Liver (tissue), 8 donors: ENCODE measurements at regions not wholly inside any gene's neighbourhood (a gene's known extent, or its start where the extent isn't known, plus 50 kb on each side); places are given as distances from the start of the nearest gene placed in this dataset.

Source experiments
- DNase-seq: peaks from one replicate; pipeline ENCODE4 v3.0.0-alpha.2; 2017; ENCODE audit warnings: low spot score
- H3K27ac ChIP-seq, 2 donors: one replicate each; pipeline ENCODE4 v1.7.0; 2013; ENCODE audit warnings: inconsistent platforms in 2 of 2, low read length in 2 of 2, control low read depth in 1 of 2, low read depth in 1 of 2, mild to moderate bottlenecking in 1 of 2
- H3K27me3 ChIP-seq, 4 donors: one replicate each; pipeline versions ENCODE4 v1.6.1 to v1.7.0; 2013; ENCODE audit warnings: low read length in 3 of 4, inconsistent platforms in 1 of 4, mild to moderate bottlenecking in 1 of 4, moderate library complexity in 1 of 4; ENCODE audit not compliant: control insufficient read depth in 4 of 4, insufficient read depth in 4 of 4
- H3K36me3 ChIP-seq, 4 donors: one replicate each; pipeline versions ENCODE4 v1.6.1 to v1.7.0; 2013; ENCODE audit warnings: low read length in 3 of 4, mild to moderate bottlenecking in 3 of 4, low read depth in 1 of 4, moderate library complexity in 1 of 4; ENCODE audit not compliant: control insufficient read depth in 4 of 4, insufficient read depth in 3 of 4
- H3K4me1 ChIP-seq, 4 donors: one replicate each; pipeline versions ENCODE4 v1.6.1 to v1.7.0; 2013; ENCODE audit warnings: low read length in 3 of 4, mild to moderate bottlenecking in 3 of 4, moderate library complexity in 1 of 4; ENCODE audit not compliant: control insufficient read depth in 4 of 4, insufficient read depth in 4 of 4
- H3K4me3 ChIP-seq, 3 donors: one replicate each; pipeline versions ENCODE4 v1.6.1 to v1.7.0; 2013; ENCODE audit warnings: low read length in 3 of 3, control low read depth in 1 of 3, low read depth in 1 of 3, mild to moderate bottlenecking in 1 of 3
- H3K9ac ChIP-seq, 2 donors: one replicate each; pipeline ENCODE4 v1.7.0; 2013; ENCODE audit warnings: low read length in 2 of 2, mild to moderate bottlenecking in 2 of 2, moderate library complexity in 2 of 2, control low read depth in 1 of 2, low read depth in 1 of 2
- H3K9me3 ChIP-seq, 4 donors: one replicate each; pipeline versions ENCODE4 v1.6.1 to v1.7.0; 2013; ENCODE audit warnings: low read length in 3 of 4; ENCODE audit not compliant: control insufficient read depth in 4 of 4
- EGR1 ChIP-seq, 2 donors: IDR thresholded peaks; 2 replicates each; pipeline ENCODE4 v1.6.1; 2016 to 2018; ENCODE audit warnings: antibody characterized with exemption in 2 of 2, low read depth in 2 of 2
- FOXA1 ChIP-seq: IDR thresholded peaks from 2 replicates; pipeline ENCODE4 v1.6.1; 2016; ENCODE audit warnings: antibody characterized with exemption
- FOXA2 ChIP-seq: IDR thresholded peaks from 2 replicates; pipeline ENCODE4 v1.6.1; 2016; ENCODE audit warnings: antibody characterized with exemption
- GABPA ChIP-seq, 2 donors: IDR thresholded peaks in 1 of 2; conservative IDR thresholded peaks in 1 of 2; 2 replicates each; pipeline ENCODE4 v1.6.1; 2016; ENCODE audit warnings: antibody characterized with exemption in 2 of 2, mild to moderate bottlenecking in 1 of 2, moderate library complexity in 1 of 2
- HNF4A ChIP-seq, 2 donors: conservative IDR thresholded peaks; 2 replicates each; pipeline ENCODE4 v1.6.1; 2016; ENCODE audit warnings: antibody characterized with exemption in 2 of 2, mild to moderate bottlenecking in 2 of 2
- HNF4G ChIP-seq: IDR thresholded peaks from 2 replicates; pipeline ENCODE4 v1.6.1; 2016; ENCODE audit warnings: antibody characterized with exemption
- JUND ChIP-seq, 2 donors: IDR thresholded peaks; 2 replicates each; pipeline ENCODE4 v1.6.1; 2016; ENCODE audit warnings: antibody characterized with exemption in 2 of 2
- NR2F2 ChIP-seq: IDR thresholded peaks from 2 replicates; pipeline ENCODE4 v1.6.1; 2016; ENCODE audit warnings: antibody characterized with exemption
- RAD21 ChIP-seq, 2 donors: IDR thresholded peaks; 2 replicates each; pipeline ENCODE4 v1.6.1; 2016; ENCODE audit warnings: antibody characterized with exemption in 2 of 2, mild to moderate bottlenecking in 2 of 2
- RXRA ChIP-seq, 2 donors: IDR thresholded peaks; 2 replicates each; pipeline ENCODE4 v1.6.1; 2017 to 2018; ENCODE audit warnings: antibody characterized with exemption in 2 of 2, mild to moderate bottlenecking in 1 of 2
- SP1 ChIP-seq: IDR thresholded peaks from 2 replicates; pipeline ENCODE4 v1.6.1; 2018; ENCODE audit warnings: antibody characterized with exemption, mild to moderate bottlenecking
- TAF1 ChIP-seq: conservative IDR thresholded peaks from 2 replicates; pipeline ENCODE4 v1.6.1; 2016; ENCODE audit warnings: antibody characterized with exemption, mild to moderate bottlenecking
- YY1 ChIP-seq: IDR thresholded peaks from 2 replicates; pipeline ENCODE4 v1.6.1; 2016; ENCODE audit warnings: antibody characterized with exemption, mild to moderate bottlenecking
- WGBS: extraction: QIAGEN DNeasy Blood & Tissue Kit; methylation state at CpG from one replicate; pipeline ENCODE4 v1.1.7; 2013; 5-methylcytosine and 5-hydroxymethylcytosine counted together
- TF ChIP-seq, protein P1 (sequence below): IDR thresholded peaks from 2 replicates; pipeline ENCODE4 v1.6.1; 2016; ENCODE audit warnings: antibody characterized with exemption
- TF ChIP-seq, protein P2 (sequence below): IDR thresholded peaks from 2 replicates; pipeline ENCODE4 v1.6.1; 2016; ENCODE audit warnings: antibody characterized with exemption
- TF ChIP-seq, protein P3 (sequence below): IDR thresholded peaks from 2 replicates; pipeline ENCODE4 v1.6.1; 2016; ENCODE audit warnings: antibody characterized with exemption
- TF ChIP-seq, protein P4 (sequence below): fragments of 150-350 bp; IDR thresholded peaks from 2 replicates; pipeline ENCODE4 v1.5.1; 2017; ENCODE audit warnings: improper control_type of control experiment, low read depth, low read length; ENCODE audit not compliant: missing input control
- TF ChIP-seq, protein P5 (sequence below): IDR thresholded peaks from 2 replicates; pipeline ENCODE4 v1.6.1; 2016; ENCODE audit warnings: antibody characterized with exemption, mild to moderate bottlenecking
- donor health status: healthy.
- donor health status: healthy.
- donor health status: healthy.
- donor health status: healthy.
- donor health status: healthy.

DNA sequence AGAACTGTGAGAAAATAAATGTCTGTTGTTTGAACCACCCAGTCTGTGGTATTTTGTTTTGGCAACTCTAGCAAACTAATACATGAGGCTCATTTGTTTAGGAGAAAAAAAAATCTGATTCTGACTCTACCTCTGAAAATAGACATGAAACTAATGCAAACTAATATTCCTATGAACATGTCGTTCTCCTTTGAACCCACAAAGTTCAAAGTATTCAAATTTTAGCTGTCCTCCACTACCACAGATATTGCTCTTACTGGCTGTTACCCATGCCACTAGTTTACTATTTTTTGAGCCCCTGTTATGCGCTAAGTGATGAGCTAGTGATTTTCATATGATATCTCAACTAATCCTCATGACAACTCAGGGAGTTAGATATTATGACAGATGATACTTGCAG is 58.8 kb upstream of the ZNF804B start:
- Histone ChIP-seq H3K4me1 (no peaks in the 10 kb centered on the region), H3K36me3 (no peaks in the 10 kb centered on the region), H3K9ac (no peak overlapping the region), H3K27me3 (no peaks in the 10 kb centered on the region), H3K4me3 (no peak overlapping the region), H3K27ac (no peak overlapping the region), H3K9me3 (peaks cover 0 to 4% (median under 1%) of the 10 kb centered on the region in 4 donors)
- DNase-seq = no peak
- TF ChIP-seq RXRA (IDR thresholded peaks at IDR 0.05) = no peak
- TF ChIP-seq, protein P1, sequence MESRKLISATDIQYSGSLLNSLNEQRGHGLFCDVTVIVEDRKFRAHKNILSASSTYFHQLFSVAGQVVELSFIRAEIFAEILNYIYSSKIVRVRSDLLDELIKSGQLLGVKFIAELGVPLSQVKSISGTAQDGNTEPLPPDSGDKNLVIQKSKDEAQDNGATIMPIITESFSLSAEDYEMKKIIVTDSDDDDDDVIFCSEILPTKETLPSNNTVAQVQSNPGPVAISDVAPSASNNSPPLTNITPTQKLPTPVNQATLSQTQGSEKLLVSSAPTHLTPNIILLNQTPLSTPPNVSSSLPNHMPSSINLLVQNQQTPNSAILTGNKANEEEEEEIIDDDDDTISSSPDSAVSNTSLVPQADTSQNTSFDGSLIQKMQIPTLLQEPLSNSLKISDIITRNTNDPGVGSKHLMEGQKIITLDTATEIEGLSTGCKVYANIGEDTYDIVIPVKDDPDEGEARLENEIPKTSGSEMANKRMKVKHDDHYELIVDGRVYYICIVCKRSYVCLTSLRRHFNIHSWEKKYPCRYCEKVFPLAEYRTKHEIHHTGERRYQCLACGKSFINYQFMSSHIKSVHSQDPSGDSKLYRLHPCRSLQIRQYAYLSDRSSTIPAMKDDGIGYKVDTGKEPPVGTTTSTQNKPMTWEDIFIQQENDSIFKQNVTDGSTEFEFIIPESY = no peak
- no peak for TF ChIP-seq HNF4G
- TF ChIP-seq FOXA1 = no peak
- TF ChIP-seq YY1 = no peak
- TF ChIP-seq FOXA2 = no peak
- no peak for TF ChIP-seq TAF1
- TF ChIP-seq RAD21 (IDR thresholded peaks at IDR 0.05) = no peak
- no peak for TF ChIP-seq GABPA (IDR thresholded peaks at IDR 0.05 in 1 of 2, conservative IDR thresholded peaks at IDR 0.05 in 1 of 2)
- no peak for TF ChIP-seq EGR1 (IDR thresholded peaks at IDR 0.05; ENCODE audit: low read depth in 2 of 2)
- TF ChIP-seq, protein P2, sequence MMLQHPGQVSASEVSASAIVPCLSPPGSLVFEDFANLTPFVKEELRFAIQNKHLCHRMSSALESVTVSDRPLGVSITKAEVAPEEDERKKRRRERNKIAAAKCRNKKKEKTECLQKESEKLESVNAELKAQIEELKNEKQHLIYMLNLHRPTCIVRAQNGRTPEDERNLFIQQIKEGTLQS = no peak
- TF ChIP-seq HNF4A (conservative IDR thresholded peaks at IDR 0.05) = no peak
- TF ChIP-seq, protein P3, sequence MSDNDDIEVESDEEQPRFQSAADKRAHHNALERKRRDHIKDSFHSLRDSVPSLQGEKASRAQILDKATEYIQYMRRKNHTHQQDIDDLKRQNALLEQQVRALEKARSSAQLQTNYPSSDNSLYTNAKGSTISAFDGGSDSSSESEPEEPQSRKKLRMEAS = no peak
- no peak for TF ChIP-seq SP1
- no peak for TF ChIP-seq JUND (IDR thresholded peaks at IDR 0.05)
- TF ChIP-seq, protein P4, sequence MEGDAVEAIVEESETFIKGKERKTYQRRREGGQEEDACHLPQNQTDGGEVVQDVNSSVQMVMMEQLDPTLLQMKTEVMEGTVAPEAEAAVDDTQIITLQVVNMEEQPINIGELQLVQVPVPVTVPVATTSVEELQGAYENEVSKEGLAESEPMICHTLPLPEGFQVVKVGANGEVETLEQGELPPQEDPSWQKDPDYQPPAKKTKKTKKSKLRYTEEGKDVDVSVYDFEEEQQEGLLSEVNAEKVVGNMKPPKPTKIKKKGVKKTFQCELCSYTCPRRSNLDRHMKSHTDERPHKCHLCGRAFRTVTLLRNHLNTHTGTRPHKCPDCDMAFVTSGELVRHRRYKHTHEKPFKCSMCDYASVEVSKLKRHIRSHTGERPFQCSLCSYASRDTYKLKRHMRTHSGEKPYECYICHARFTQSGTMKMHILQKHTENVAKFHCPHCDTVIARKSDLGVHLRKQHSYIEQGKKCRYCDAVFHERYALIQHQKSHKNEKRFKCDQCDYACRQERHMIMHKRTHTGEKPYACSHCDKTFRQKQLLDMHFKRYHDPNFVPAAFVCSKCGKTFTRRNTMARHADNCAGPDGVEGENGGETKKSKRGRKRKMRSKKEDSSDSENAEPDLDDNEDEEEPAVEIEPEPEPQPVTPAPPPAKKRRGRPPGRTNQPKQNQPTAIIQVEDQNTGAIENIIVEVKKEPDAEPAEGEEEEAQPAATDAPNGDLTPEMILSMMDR = no peak
- TF ChIP-seq NR2F2 = no peak
- TF ChIP-seq, protein P5, sequence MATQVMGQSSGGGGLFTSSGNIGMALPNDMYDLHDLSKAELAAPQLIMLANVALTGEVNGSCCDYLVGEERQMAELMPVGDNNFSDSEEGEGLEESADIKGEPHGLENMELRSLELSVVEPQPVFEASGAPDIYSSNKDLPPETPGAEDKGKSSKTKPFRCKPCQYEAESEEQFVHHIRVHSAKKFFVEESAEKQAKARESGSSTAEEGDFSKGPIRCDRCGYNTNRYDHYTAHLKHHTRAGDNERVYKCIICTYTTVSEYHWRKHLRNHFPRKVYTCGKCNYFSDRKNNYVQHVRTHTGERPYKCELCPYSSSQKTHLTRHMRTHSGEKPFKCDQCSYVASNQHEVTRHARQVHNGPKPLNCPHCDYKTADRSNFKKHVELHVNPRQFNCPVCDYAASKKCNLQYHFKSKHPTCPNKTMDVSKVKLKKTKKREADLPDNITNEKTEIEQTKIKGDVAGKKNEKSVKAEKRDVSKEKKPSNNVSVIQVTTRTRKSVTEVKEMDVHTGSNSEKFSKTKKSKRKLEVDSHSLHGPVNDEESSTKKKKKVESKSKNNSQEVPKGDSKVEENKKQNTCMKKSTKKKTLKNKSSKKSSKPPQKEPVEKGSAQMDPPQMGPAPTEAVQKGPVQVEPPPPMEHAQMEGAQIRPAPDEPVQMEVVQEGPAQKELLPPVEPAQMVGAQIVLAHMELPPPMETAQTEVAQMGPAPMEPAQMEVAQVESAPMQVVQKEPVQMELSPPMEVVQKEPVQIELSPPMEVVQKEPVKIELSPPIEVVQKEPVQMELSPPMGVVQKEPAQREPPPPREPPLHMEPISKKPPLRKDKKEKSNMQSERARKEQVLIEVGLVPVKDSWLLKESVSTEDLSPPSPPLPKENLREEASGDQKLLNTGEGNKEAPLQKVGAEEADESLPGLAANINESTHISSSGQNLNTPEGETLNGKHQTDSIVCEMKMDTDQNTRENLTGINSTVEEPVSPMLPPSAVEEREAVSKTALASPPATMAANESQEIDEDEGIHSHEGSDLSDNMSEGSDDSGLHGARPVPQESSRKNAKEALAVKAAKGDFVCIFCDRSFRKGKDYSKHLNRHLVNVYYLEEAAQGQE = no peak
- WGBS = 82% methylated on average over 2 of the region's 2 CpGs
